B cell (primary cell): ENCODE measurements at regions not wholly inside any gene's neighbourhood (a gene's known extent, or its start where the extent isn't known, plus 50 kb on each side); places are given as distances from the start of the nearest gene placed in this dataset.

ENCODE experiments used
- ATAC-seq: fragments of 200-7000 bp; cut with Tn5 transposase; one replicate; pipeline ENCODE4 v1.10.0; 2021; ENCODE audit warnings: low read depth, mild to moderate bottlenecking, moderate number of reproducible peaks, moderate library complexity
- CTCF ChIA-PET: fragments of 350-600 bp; sonication (Branson Sonifier 250); formaldehyde crosslinking; loops from one replicate; lab custom pipeline; 2021; ENCODE audit warnings: antibody characterized with exemption, inconsistent platforms; lab: Charles Lee
- POLR2A ChIA-PET: fragments of 350-600 bp; sonication (Branson Sonifier 250); formaldehyde crosslinking; loops from one replicate; lab custom pipeline; 2021; ENCODE audit warnings: antibody characterized with exemption; lab: Charles Lee
- DNase-seq: peaks from one replicate; pipeline ENCODE4 v3.0.0; 2013
- H2AFZ ChIP-seq: 2 replicates; pipeline ENCODE4 v1.6.1; 2012; ENCODE audit warnings: mild to moderate bottlenecking, low read depth, low read length; ENCODE audit not compliant: insufficient read depth, poor library complexity, severe bottlenecking
- H3K27ac ChIP-seq, 2 donors: 1 replicate in 1 of 2; 2 replicates in 1 of 2; pipeline ENCODE4 v1.5.1; 2012 to 2013; ENCODE audit warnings: low read length in 2 of 2, mild to moderate bottlenecking in 2 of 2, moderate library complexity in 1 of 2
- H3K27me3 ChIP-seq, 4 experiments: fragments of 200-600 bp in 1 of 4; sonication (generic) in 1 of 4; replicated peaks in 1 of 4; 1 replicate in 2 of 4; 2 replicates in 2 of 4; pipeline versions ENCODE4 v1.6.1 to v1.7.0; 2013 to 2016; ENCODE audit warnings: low read length in 3 of 4, mild to moderate bottlenecking in 2 of 4, mixed read lengths in 1 of 4, moderate library complexity in 1 of 4; ENCODE audit not compliant: insufficient read depth in 4 of 4, control insufficient read depth in 3 of 4; ENCODE audit errors: control extremely low read depth in 1 of 4
- H3K36me3 ChIP-seq, 2 experiments: replicated peaks in 1 of 2; 1 replicate in 1 of 2; 2 replicates in 1 of 2; pipeline versions ENCODE4 v1.6.1 to v1.7.1; 2013; ENCODE audit warnings: low read length in 1 of 2; ENCODE audit not compliant: insufficient read depth in 2 of 2, control insufficient read depth in 1 of 2; ENCODE audit errors: control extremely low read depth in 1 of 2, extremely low read depth in 1 of 2
- H3K4me1 ChIP-seq, 2 donors: fragments of 200-600 bp in 1 of 2; sonication (generic) in 1 of 2; 1 replicate in 1 of 2; 2 replicates in 1 of 2; pipeline versions ENCODE4 v1.5.1 to v1.6.1; 2013 to 2017; ENCODE audit warnings: low read length in 2 of 2; ENCODE audit not compliant: control insufficient read depth in 2 of 2, insufficient read depth in 2 of 2
- H3K4me2 ChIP-seq: replicated peaks from 2 replicates; pipeline ENCODE3; 2012; ENCODE audit warnings: mild to moderate bottlenecking, low read depth, low read length; ENCODE audit not compliant: poor library complexity, severe bottlenecking
- H3K4me3 ChIP-seq, 5 experiments: fragments of 200-600 bp in 1 of 5; sonication (generic) in 1 of 5; 1 replicate in 3 of 5; 2 replicates in 2 of 5; pipeline versions ENCODE4 v1.5.1 to v1.7.0; 2011 to 2016; ENCODE audit warnings: low read length in 4 of 5, mild to moderate bottlenecking in 4 of 5, low read depth in 2 of 5, control low read depth in 1 of 5, moderate library complexity in 1 of 5; ENCODE audit not compliant: insufficient read depth in 1 of 5; ENCODE audit errors: control extremely low read depth in 1 of 5, extremely low read depth in 1 of 5
- H3K79me2 ChIP-seq: fragments of 200-600 bp; sonication (generic); one replicate; pipeline ENCODE4 v1.6.0; 2016; ENCODE audit warnings: low read length; ENCODE audit not compliant: control insufficient read depth, insufficient read depth
- H3K9ac ChIP-seq: fragments of 200-600 bp; sonication (generic); 2 replicates; pipeline ENCODE4 v1.6.1; 2017; ENCODE audit warnings: mild to moderate bottlenecking, low read length, moderate library complexity
- H3K9me3 ChIP-seq, 3 donors: one replicate each; pipeline versions ENCODE4 v1.6.1 to v1.7.1; 2013; ENCODE audit warnings: low read length in 2 of 3; ENCODE audit not compliant: control insufficient read depth in 2 of 3, insufficient read depth in 1 of 3; ENCODE audit errors: control extremely low read depth in 1 of 3
- H4K20me1 ChIP-seq: 2 replicates; pipeline ENCODE4 v1.6.0; 2012; ENCODE audit warnings: mild to moderate bottlenecking, low read length; ENCODE audit not compliant: insufficient read depth, control insufficient read depth, poor library complexity, severe bottlenecking
- H3K27ac Mint-ChIP-seq: one replicate; pipeline ENCODE4 v1.8.0; 2021; ENCODE audit warnings: mixed read lengths
- H3K27me3 Mint-ChIP-seq: one replicate; pipeline ENCODE4 v1.8.0; 2021; ENCODE audit warnings: mixed read lengths
- H3K4me1 Mint-ChIP-seq: one replicate; pipeline ENCODE4 v1.8.0; 2021; ENCODE audit warnings: mixed read lengths
- H3K4me3 Mint-ChIP-seq: one replicate; pipeline ENCODE4 v1.8.0; 2021; ENCODE audit warnings: mixed read lengths
- H3K9me3 Mint-ChIP-seq: one replicate; pipeline ENCODE4 v1.8.0; 2022; ENCODE audit warnings: mixed read lengths; ENCODE audit not compliant: insufficient read depth
- EZH2 ChIP-seq: IDR thresholded peaks from 2 replicates; pipeline ENCODE4 v1.6.1; 2012; ENCODE audit warnings: borderline replicate concordance, low read depth, mild to moderate bottlenecking, moderate library complexity, low read length; ENCODE audit not compliant: insufficient read depth, poor library complexity, severe bottlenecking
- WGBS: methylation state at CpG from one replicate; pipeline ENCODE4 v1.1.5; 2013; ENCODE audit warnings: missing lambda C conversion rate; ENCODE audit not compliant: insufficient coverage; 5-methylcytosine and 5-hydroxymethylcytosine counted together
- intact Hi-C: fragments of 100-400 bp; cut with micrococcal nuclease; formaldehyde crosslinking; loops from one replicate; pipeline ENCODE4 v1.10.0; 2022
- TF ChIP-seq, protein P1 (sequence below): fragments of 200-600 bp; IDR thresholded peaks from one replicate; pipeline ENCODE4 v1.8.0; 2022; ENCODE audit warnings: antibody characterized with exemption, mild to moderate bottlenecking

DNA sequence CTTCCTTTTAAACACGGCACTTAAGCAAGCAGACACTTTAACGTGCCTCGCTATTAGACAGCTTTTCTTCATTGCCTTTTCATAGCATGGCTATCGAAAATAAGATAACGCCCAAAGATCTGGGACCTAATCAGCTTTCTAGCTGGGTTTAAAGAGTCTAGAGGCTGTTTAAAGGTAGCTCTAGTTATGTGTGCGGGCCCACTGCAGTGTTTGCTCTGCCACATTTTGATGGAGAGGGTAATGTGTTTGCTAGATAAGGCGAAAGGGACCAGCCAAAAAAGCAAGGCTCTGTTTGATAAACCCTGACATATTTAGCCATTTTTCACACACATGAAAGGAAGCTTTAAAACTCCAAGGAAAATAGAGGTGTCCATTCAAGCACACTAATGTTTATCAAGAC, 91.6 kb downstream of the NR2F2 start:
- 67% methylated on average over 3 of the region's 7 CpGs for WGBS
- H3K4me3 Mint-ChIP-seq = no peak overlapping the region
- H3K27me3 Mint-ChIP-seq = peaks cover 29% of the 10 kb centered on the region
- peaks cover 2% of the 10 kb centered on the region for H3K9me3 Mint-ChIP-seq
- intact Hi-C loops = no loop called here
- ChIA-PET POLR2A (no interaction called here), CTCF (no interaction called here)
- no peak overlapping the region for H3K27ac Mint-ChIP-seq
- DNase-seq = no peak
- H3K9ac ChIP-seq = no peak overlapping the region
- TF ChIP-seq, protein P1, sequence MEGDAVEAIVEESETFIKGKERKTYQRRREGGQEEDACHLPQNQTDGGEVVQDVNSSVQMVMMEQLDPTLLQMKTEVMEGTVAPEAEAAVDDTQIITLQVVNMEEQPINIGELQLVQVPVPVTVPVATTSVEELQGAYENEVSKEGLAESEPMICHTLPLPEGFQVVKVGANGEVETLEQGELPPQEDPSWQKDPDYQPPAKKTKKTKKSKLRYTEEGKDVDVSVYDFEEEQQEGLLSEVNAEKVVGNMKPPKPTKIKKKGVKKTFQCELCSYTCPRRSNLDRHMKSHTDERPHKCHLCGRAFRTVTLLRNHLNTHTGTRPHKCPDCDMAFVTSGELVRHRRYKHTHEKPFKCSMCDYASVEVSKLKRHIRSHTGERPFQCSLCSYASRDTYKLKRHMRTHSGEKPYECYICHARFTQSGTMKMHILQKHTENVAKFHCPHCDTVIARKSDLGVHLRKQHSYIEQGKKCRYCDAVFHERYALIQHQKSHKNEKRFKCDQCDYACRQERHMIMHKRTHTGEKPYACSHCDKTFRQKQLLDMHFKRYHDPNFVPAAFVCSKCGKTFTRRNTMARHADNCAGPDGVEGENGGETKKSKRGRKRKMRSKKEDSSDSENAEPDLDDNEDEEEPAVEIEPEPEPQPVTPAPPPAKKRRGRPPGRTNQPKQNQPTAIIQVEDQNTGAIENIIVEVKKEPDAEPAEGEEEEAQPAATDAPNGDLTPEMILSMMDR = no peak
- no peak for TF ChIP-seq EZH2
- no peaks in the 10 kb centered on the region for H3K9me3 ChIP-seq
- H3K27me3 ChIP-seq = peaks cover 0 to 16% (median 6%) of the 10 kb centered on the region in 4 experiments
- no peak overlapping the region for H3K4me2 ChIP-seq
- ATAC-seq = no peak
- no peak overlapping the region for H3K4me3 ChIP-seq
- no peaks in the 10 kb centered on the region for H3K4me1 Mint-ChIP-seq
- H2AFZ ChIP-seq = no peak overlapping the region
- no peaks in the 10 kb centered on the region for H3K79me2 ChIP-seq
- H3K36me3 ChIP-seq = no peaks in the 10 kb centered on the region
- no peaks in the 10 kb centered on the region for H3K4me1 ChIP-seq
- H4K20me1 ChIP-seq = no peaks in the 10 kb centered on the region
- no peak overlapping the region for H3K27ac ChIP-seq

- Histone ChIP-seq H3K4me3 (no peak overlapping the region), H3K4me2 (no peak overlapping the region), H3K36me3 (no peaks in the 10 kb centered on the region), H2AFZ (no peak overlapping the region), H3K9ac (no peak overlapping the region), H3K4me1 (no peaks in the 10 kb centered on the region), H3K9me3 (peaks cover 0 to 4% (median 0%) of the 10 kb centered on the region in 3 donors), H4K20me1 (no peaks in the 10 kb centered on the region), H3K27ac (no peak overlapping the region), H3K79me2 (no peaks in the 10 kb centered on the region), H3K27me3 (peaks cover 0 to 7% (median 0%) of the 10 kb centered on the region in 4 experiments)
- peaks cover 2% of the 10 kb centered on the region for H3K9me3 Mint-ChIP-seq
- TF ChIP-seq, protein P1 = no peak
- TF ChIP-seq EZH2 = no peak
- no peak overlapping the region for H3K4me3 Mint-ChIP-seq
- no CpG with 5 or more reads among the region's 4 CpGs for WGBS
- ChIA-PET POLR2A (no interaction called here), CTCF (no interaction called here)
- ATAC-seq (no peak), DNase-seq (no peak)
- no peak overlapping the region for H3K27ac Mint-ChIP-seq
- peaks cover 6% of the 10 kb centered on the region for H3K27me3 Mint-ChIP-seq
- intact Hi-C loops = no loop called here
- H3K4me1 Mint-ChIP-seq = no peaks in the 10 kb centered on the region
These were observed 94.2 kb downstream of the NR2F2 start for GRCh38 chr15:96424674-96425073.
